SU-DHL-6 (cell line): ENCODE measurements at regions not wholly inside any gene's neighbourhood (a gene's known extent, or its start where the extent isn't known, plus 50 kb on each side); places are given as distances from the start of the nearest gene placed in this dataset.

Experiments
- H2AFZ ChIP-seq: fragments of 200-600 bp; sonication (generic); 2 replicates; pipeline ENCODE4 v1.6.1; 2014; ENCODE audit warnings: low read depth, mild to moderate bottlenecking, moderate library complexity, mixed read lengths, antibody characterized with exemption, low read length; ENCODE audit not compliant: severe bottlenecking
- H3F3A ChIP-seq: fragments of 200-600 bp; shearing (Covaris generic); 2 replicates; pipeline ENCODE4 v1.6.0; 2016; ENCODE audit warnings: antibody characterized with exemption, mild to moderate bottlenecking; ENCODE audit not compliant: insufficient read depth
- H3K27ac ChIP-seq: fragments of 200-600 bp; sonication (generic); 2 replicates; pipeline ENCODE4 v1.5.1; 2016; ENCODE audit warnings: low read depth, mild to moderate bottlenecking, low read length, moderate library complexity, mixed read lengths
- H3K27me3 ChIP-seq: fragments of 200-600 bp; sonication (generic), shearing (Covaris generic); 2 replicates; pipeline ENCODE4 v1.6.0; 2014; ENCODE audit warnings: mild to moderate bottlenecking, low read length
- H3K36me3 ChIP-seq: fragments of 200-600 bp; sonication (generic); 2 replicates; pipeline ENCODE4 v1.6.1; 2014; ENCODE audit warnings: mild to moderate bottlenecking, low read length, mixed read lengths
- H3K4me2 ChIP-seq: fragments of 300-600, 200-600 bp; shearing (Covaris generic), sonication (generic); 2 replicates; pipeline ENCODE4 v1.6.0; 2014; ENCODE audit warnings: low read length, low read depth, mild to moderate bottlenecking; ENCODE audit not compliant: poor library complexity, severe bottlenecking
- H3K4me3 ChIP-seq: fragments of 200-600 bp; sonication (generic); 2 replicates; pipeline ENCODE4 v1.5.1; 2014; ENCODE audit warnings: antibody characterized with exemption, low read length, mild to moderate bottlenecking, mixed read lengths; ENCODE audit not compliant: insufficient read depth, poor library complexity, severe bottlenecking
- H3K79me2 ChIP-seq: fragments of 200-600 bp; sonication (generic); 2 replicates; pipeline ENCODE4 v1.6.1; 2014; ENCODE audit warnings: mild to moderate bottlenecking, low read length, moderate library complexity; ENCODE audit not compliant: insufficient read depth
- H3K9ac ChIP-seq: fragments of 200-600 bp; sonication (generic); 2 replicates; pipeline ENCODE4 v1.7.0; 2014; ENCODE audit warnings: mild to moderate bottlenecking, low read length
- H3K9me2 ChIP-seq: fragments of 200-600 bp; sonication (generic); replicated peaks from 2 replicates; pipeline ENCODE4 v1.6.1; 2014; ENCODE audit warnings: low read length; ENCODE audit not compliant: insufficient read depth
- H3K9me3 ChIP-seq: fragments of 200-600 bp; sonication (generic); 2 replicates; pipeline ENCODE4 v1.6.1; 2014; ENCODE audit warnings: low read length, mixed read lengths; ENCODE audit not compliant: insufficient read depth
- H4K20me1 ChIP-seq: fragments of 200-600 bp; sonication (generic); 2 replicates; pipeline ENCODE4 v1.6.1; 2014; ENCODE audit warnings: low read depth, mild to moderate bottlenecking, antibody characterized with exemption, low read length, moderate library complexity, mixed read lengths
- EZH2phosphoT487 ChIP-seq: fragments of 200-600 bp; sonication (generic), shearing (Covaris generic); conservative IDR thresholded peaks from 2 replicates; pipeline ENCODE4 v1.6.1; 2018; ENCODE audit warnings: mild to moderate bottlenecking, antibody characterized with exemption, low read length, moderate library complexity, mixed read lengths
- TF ChIP-seq, protein P1 (sequence below): fragments of 200-600 bp; sonication (generic); IDR thresholded peaks from one replicate; pipeline ENCODE4 v1.5.1; 2017; ENCODE audit warnings: antibody characterized with exemption, mild to moderate bottlenecking, low read length, moderate library complexity; ENCODE audit not compliant: insufficient read depth, poor library complexity, severe bottlenecking

DNA sequence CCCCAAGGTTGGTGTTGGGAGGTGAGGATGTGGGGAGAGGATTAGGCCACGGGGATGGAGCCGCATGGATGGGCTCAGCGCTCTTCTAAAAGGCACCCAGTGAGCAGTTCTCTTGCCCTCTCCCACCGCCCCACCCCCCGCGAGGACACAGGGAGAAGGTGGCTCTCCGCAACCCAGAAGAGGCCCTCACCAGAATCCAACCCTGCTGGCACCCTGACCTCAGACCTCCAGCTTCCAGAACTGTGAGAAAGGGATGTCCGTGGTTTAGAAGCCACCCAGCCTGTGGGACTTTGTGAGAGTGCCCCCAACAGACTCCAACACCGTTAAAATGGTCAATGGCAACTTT lies 242.8 kb upstream of the PPP2R2D start:
- H2AFZ ChIP-seq, result no peak overlapping the region
- H4K20me1 ChIP-seq, result no peaks in the 10 kb centered on the region
- H3K4me3 ChIP-seq, result no peak overlapping the region
- no peaks in the 10 kb centered on the region for H3K27me3 ChIP-seq
- TF ChIP-seq EZH2phosphoT487, result no peak
- TF ChIP-seq, protein P1, sequence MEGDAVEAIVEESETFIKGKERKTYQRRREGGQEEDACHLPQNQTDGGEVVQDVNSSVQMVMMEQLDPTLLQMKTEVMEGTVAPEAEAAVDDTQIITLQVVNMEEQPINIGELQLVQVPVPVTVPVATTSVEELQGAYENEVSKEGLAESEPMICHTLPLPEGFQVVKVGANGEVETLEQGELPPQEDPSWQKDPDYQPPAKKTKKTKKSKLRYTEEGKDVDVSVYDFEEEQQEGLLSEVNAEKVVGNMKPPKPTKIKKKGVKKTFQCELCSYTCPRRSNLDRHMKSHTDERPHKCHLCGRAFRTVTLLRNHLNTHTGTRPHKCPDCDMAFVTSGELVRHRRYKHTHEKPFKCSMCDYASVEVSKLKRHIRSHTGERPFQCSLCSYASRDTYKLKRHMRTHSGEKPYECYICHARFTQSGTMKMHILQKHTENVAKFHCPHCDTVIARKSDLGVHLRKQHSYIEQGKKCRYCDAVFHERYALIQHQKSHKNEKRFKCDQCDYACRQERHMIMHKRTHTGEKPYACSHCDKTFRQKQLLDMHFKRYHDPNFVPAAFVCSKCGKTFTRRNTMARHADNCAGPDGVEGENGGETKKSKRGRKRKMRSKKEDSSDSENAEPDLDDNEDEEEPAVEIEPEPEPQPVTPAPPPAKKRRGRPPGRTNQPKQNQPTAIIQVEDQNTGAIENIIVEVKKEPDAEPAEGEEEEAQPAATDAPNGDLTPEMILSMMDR, result no peak
- H3K79me2 ChIP-seq, result no peaks in the 10 kb centered on the region
- no peak overlapping the region for H3K4me2 ChIP-seq
- no peaks in the 10 kb centered on the region for H3K36me3 ChIP-seq
- no peak overlapping the region for H3K27ac ChIP-seq
- H3K9me2 ChIP-seq, result no peaks in the 10 kb centered on the region
- H3F3A ChIP-seq, result no peaks in the 10 kb centered on the region
- H3K9me3 ChIP-seq, result no peaks in the 10 kb centered on the region
- H3K9ac ChIP-seq, result no peak overlapping the region

DNA sequence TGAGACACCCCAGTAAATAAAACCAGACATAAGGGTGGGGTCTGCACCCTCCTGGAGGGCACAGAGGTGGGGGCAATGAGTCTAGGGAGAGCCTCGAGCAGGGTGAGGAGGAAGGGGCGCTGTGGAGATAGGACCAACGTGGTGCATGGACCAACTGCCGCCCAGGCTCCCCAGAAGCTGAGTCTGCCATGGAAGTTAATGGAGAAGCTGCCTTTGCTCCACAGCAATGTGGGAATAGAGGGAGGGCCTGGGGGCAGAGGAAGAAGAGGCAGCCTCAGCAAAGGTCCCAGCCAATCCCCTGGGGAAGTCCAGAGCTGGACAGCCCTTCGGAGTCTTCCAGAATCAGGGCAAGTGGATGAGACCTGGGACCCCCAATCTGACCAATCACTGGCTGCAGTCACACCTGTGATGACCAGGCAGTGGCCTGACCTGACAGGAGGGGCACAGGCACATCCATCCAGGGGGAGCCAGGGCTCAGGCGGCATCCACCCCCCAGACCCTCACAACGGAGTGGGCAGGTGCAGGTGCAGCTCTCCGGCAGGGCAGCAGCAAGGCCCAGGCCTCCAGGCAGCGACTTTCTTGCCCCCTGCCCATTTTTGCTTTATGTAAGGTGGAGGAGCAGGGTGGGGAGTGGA lies 242.2 kb upstream of the PPP2R2D start:
- Histone ChIP-seq H2AFZ (no peak overlapping the region), H3K27ac (no peak overlapping the region), H3F3A (no peaks in the 10 kb centered on the region), H3K4me2 (no peak overlapping the region), H3K79me2 (no peaks in the 10 kb centered on the region), H3K9me2 (no peaks in the 10 kb centered on the region), H4K20me1 (no peaks in the 10 kb centered on the region), H3K27me3 (no peaks in the 10 kb centered on the region), H3K9ac (no peak overlapping the region), H3K36me3 (no peaks in the 10 kb centered on the region), H3K9me3 (no peaks in the 10 kb centered on the region), H3K4me3 (no peak overlapping the region)
- no peak for TF ChIP-seq EZH2phosphoT487

DNA sequence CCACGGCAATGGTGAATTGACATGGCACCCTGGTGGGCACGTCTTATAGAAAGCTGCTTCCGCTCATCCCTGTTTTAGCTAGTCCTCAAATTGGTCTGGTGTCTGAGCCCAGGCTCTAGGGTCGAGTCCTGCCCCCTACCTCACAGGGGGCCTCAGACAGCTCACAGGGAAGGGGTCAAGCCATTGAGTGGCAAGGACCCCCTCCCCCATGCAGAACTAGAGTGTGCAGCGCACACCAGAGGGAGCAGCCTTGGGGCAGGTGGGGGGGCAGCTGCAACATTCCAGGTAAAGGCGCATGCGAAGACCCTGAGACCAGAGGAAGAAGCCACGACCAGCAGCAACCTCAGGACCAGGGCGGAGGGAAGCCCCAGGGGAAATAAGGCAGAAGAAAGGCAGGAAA lies 240.4 kb upstream of the PPP2R2D start:
- Histone ChIP-seq H3K4me2 (no peak overlapping the region), H4K20me1 (no peaks in the 10 kb centered on the region), H3K9me3 (no peaks in the 10 kb centered on the region), H3F3A (no peaks in the 10 kb centered on the region), H3K36me3 (no peaks in the 10 kb centered on the region), H2AFZ (no peak overlapping the region), H3K27me3 (no peaks in the 10 kb centered on the region), H3K9me2 (no peaks in the 10 kb centered on the region), H3K79me2 (no peaks in the 10 kb centered on the region), H3K27ac (no peak overlapping the region), H3K4me3 (no peak overlapping the region), H3K9ac (no peak overlapping the region)
- TF ChIP-seq EZH2phosphoT487, result no peak
- TF ChIP-seq, protein P1, result no peak

DNA sequence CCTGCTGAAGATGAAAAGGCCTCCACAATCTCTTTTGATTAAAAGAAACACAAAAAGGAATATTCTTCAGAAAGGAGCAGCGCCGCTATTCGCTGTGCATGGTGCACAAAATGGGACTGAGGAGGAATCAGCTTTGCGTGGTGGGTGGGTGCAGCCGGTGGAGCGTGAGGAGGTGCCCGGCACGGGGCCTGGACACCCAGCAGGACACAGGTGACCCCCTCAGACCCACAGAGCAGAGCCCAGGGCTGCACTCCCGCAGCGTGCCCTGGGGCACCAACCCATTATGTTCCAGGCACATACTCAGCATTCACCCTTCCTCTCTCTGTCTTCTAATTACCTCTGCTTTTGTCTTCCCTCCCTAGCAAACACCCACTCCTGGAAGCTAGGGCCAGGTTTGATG lies 238.0 kb upstream of the PPP2R2D start:
- no peaks in the 10 kb centered on the region for H3K9me2 ChIP-seq
- no peaks in the 10 kb centered on the region for H4K20me1 ChIP-seq
- no peaks in the 10 kb centered on the region for H3K9me3 ChIP-seq
- no peak overlapping the region for H3K4me3 ChIP-seq
- TF ChIP-seq, protein P1, result no peak
- TF ChIP-seq EZH2phosphoT487, result no peak
- H3K79me2 ChIP-seq, result no peaks in the 10 kb centered on the region
- H2AFZ ChIP-seq, result no peak overlapping the region
- H3K4me2 ChIP-seq, result no peak overlapping the region
- H3K36me3 ChIP-seq, result no peaks in the 10 kb centered on the region
- no peak overlapping the region for H3K27ac ChIP-seq
- no peak overlapping the region for H3K9ac ChIP-seq
- H3F3A ChIP-seq, result no peaks in the 10 kb centered on the region
- no peaks in the 10 kb centered on the region for H3K27me3 ChIP-seq
